ENCODE measurements at regions not wholly inside any gene's neighbourhood (a gene's known extent, or its start where the extent isn't known, plus 50 kb on each side); places are given as distances from the start of the nearest gene placed in this dataset.

GRCh38 chr1:102296116-102296515 is 299.4 kb upstream of the OLFM3 start:
- TF ChIP-seq EZH2 (IDR thresholded peaks at IDR 0.05; ENCODE audit: borderline replicate concordance) (no peak), CTCF (IDR thresholded peaks at IDR 0.05; ENCODE audit: poor library complexity) (no peak)
